ENCODE measurements at regions not wholly inside any gene's neighbourhood (a gene's known extent, or its start where the extent isn't known, plus 50 kb on each side); places are given as distances from the start of the nearest gene placed in this dataset.

- intact Hi-C loops (cut with DNase I): no loop called here
- H3K4me3 ChIP-seq (ENCODE audit: low read length in 3 of 3): no peak overlapping the region
- no peak overlapping the region for H3K27ac ChIP-seq (ENCODE audit: low read depth in 2 of 2, low read length in 2 of 2)
- H3K27me3 ChIP-seq (ENCODE audit: control insufficient read depth, insufficient read depth, low read length): no peaks in the 10 kb centered on the region
- TF ChIP-seq CTCF (IDR thresholded peaks at IDR 0.05; ENCODE audit: borderline replicate concordance, extremely low read depth, insufficient read depth): no peak
- no peaks in the 10 kb centered on the region for H3K9me3 ChIP-seq (ENCODE audit: control insufficient read depth in 2 of 3, insufficient read depth in 1 of 3, low read length in 3 of 3)
- FAIRE-seq (no peak), DNase-seq (peak in 1 of 5 donors; percentile 50)
- no peak overlapping the region for H3K9ac ChIP-seq (ENCODE audit: low read length in 3 of 3)
- H3K36me3 ChIP-seq (ENCODE audit: control insufficient read depth in 2 of 3, insufficient read depth in 3 of 3, low read length in 3 of 3): no peaks in the 10 kb centered on the region
- H3K4me1 ChIP-seq (ENCODE audit: control insufficient read depth in 2 of 3, insufficient read depth in 2 of 3, low read depth in 1 of 3, low read length in 3 of 3): peaks cover 0 to 2% (median 0%) of the 10 kb centered on the region in 3 donors
Observed at GRCh38 chr11:15690320-15690719, 575.6 kb downstream of the INSC start.

GRCh38 chr11:15692739-15693138 is 578.0 kb downstream of the INSC start:
- Histone ChIP-seq H3K36me3 (ENCODE audit: control insufficient read depth in 2 of 3, insufficient read depth in 3 of 3, low read length in 3 of 3) (no peaks in the 10 kb centered on the region), H3K9ac (ENCODE audit: low read length in 3 of 3) (no peak overlapping the region), H3K9me3 (ENCODE audit: control insufficient read depth in 2 of 3, insufficient read depth in 1 of 3, low read length in 3 of 3) (no peaks in the 10 kb centered on the region), H3K27ac (ENCODE audit: low read depth in 2 of 2, low read length in 2 of 2) (no peak overlapping the region), H3K4me3 (ENCODE audit: low read length in 3 of 3) (no peak overlapping the region), H3K4me1 (ENCODE audit: control insufficient read depth in 2 of 3, insufficient read depth in 2 of 3, low read depth in 1 of 3, low read length in 3 of 3) (peaks cover 0 to 2% (median 0%) of the 10 kb centered on the region in 3 donors), H3K27me3 (ENCODE audit: control insufficient read depth, insufficient read depth, low read length) (no peaks in the 10 kb centered on the region)
- no peak for TF ChIP-seq CTCF (IDR thresholded peaks at IDR 0.05; ENCODE audit: borderline replicate concordance, extremely low read depth, insufficient read depth)
- FAIRE-seq (no peak), DNase-seq (no peak)
- intact Hi-C loops (cut with DNase I): no loop called here

GRCh38 chr11:15695096-15695721 is 580.5 kb downstream of the INSC start:
- H3K9me3 ChIP-seq (ENCODE audit: control insufficient read depth in 2 of 3, insufficient read depth in 1 of 3, low read length in 3 of 3): no peaks in the 10 kb centered on the region
- FAIRE-seq: no peak
- no peak overlapping the region for H3K4me3 ChIP-seq (ENCODE audit: low read length in 3 of 3)
- no peak overlapping the region for H3K27ac ChIP-seq (ENCODE audit: low read depth in 2 of 2, low read length in 2 of 2)
- no peak for DNase-seq
- TF ChIP-seq CTCF (IDR thresholded peaks at IDR 0.05; ENCODE audit: borderline replicate concordance, extremely low read depth, insufficient read depth): no peak
- no peaks in the 10 kb centered on the region for H3K27me3 ChIP-seq (ENCODE audit: control insufficient read depth, insufficient read depth, low read length)
- H3K36me3 ChIP-seq (ENCODE audit: control insufficient read depth in 2 of 3, insufficient read depth in 3 of 3, low read length in 3 of 3): no peaks in the 10 kb centered on the region
- intact Hi-C loops (cut with DNase I): no loop called here
- no peaks in the 10 kb centered on the region for H3K4me1 ChIP-seq (ENCODE audit: control insufficient read depth in 2 of 3, insufficient read depth in 2 of 3, low read depth in 1 of 3, low read length in 3 of 3)
- no peak overlapping the region for H3K9ac ChIP-seq (ENCODE audit: low read length in 3 of 3)

- no peak overlapping the region for H3K27ac ChIP-seq (ENCODE audit: low read depth in 2 of 2, low read length in 2 of 2)
- no peaks in the 10 kb centered on the region for H3K4me1 ChIP-seq (ENCODE audit: control insufficient read depth in 2 of 3, insufficient read depth in 2 of 3, low read depth in 1 of 3, low read length in 3 of 3)
- H3K9ac ChIP-seq (ENCODE audit: low read length in 3 of 3): no peak overlapping the region
- FAIRE-seq: no peak
- H3K9me3 ChIP-seq (ENCODE audit: control insufficient read depth in 2 of 3, insufficient read depth in 1 of 3, low read length in 3 of 3): no peaks in the 10 kb centered on the region
- TF ChIP-seq CTCF (IDR thresholded peaks at IDR 0.05; ENCODE audit: borderline replicate concordance, extremely low read depth, insufficient read depth): no peak
- no peaks in the 10 kb centered on the region for H3K27me3 ChIP-seq (ENCODE audit: control insufficient read depth, insufficient read depth, low read length)
- no peaks in the 10 kb centered on the region for H3K36me3 ChIP-seq (ENCODE audit: control insufficient read depth in 2 of 3, insufficient read depth in 3 of 3, low read length in 3 of 3)
- DNase-seq: no peak
- no peak overlapping the region for H3K4me3 ChIP-seq (ENCODE audit: low read length in 3 of 3)
- intact Hi-C loops (cut with DNase I): no loop called here
Observed at GRCh38 chr11:15696069-15696468, 581.3 kb downstream of the INSC start.
